GM11168 (cell line): ENCODE measurements at regions not wholly inside any gene's neighbourhood (a gene's known extent, or its start where the extent isn't known, plus 50 kb on each side); places are given as distances from the start of the nearest gene placed in this dataset.

ENCODE experiments used
- in situ Hi-C: fragments of 300-500 bp; cut with MboI; formaldehyde crosslinking; loops from one replicate; pipeline ENCODE4 v1.12.0; 2022; ENCODE audit warnings: low sequenced_read_pairs; ENCODE audit not compliant: unreplicated experiment

DNA sequence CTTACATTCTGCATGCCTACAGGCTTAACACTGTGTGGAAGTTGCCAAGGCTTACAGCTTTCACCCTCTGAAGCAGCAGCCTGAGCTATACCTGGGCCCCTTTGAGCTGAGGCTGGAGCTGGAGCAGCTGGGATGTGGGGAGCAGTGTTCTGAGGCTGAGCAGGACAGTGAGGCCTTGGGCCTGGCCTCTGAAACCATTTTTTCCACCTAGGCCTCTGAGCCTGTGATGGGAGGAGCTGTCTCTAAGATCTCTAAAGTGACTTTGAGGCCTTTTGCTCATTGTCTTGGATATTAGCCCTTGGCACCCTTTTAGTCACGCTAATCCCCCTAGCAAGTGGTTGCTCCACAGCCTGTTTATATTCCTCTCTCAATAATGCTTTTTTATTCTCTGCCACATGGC, 59.9 kb upstream of the ZBED5 start:
- in situ Hi-C loops: no loop called here

DNA sequence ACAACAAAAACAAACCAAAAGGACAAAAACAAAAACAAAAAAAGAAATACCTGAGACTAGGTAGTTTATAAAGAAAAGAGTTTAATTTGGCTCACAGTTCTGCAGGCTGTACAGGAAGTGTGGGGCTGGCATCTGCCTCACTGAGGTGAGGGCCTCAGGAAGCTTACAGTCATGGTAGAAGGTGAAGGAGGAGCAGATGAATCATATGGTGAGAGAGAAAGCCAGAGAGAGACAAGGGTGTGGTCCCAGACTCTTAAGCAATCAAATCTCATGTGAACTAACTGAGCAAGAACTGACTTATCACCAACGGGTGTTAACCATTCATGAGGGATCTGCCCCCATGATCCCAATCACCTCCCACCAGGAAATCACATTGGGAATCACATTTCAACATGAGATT, 58.8 kb upstream of the ZBED5 start:
- in situ Hi-C loops: no loop called here

DNA sequence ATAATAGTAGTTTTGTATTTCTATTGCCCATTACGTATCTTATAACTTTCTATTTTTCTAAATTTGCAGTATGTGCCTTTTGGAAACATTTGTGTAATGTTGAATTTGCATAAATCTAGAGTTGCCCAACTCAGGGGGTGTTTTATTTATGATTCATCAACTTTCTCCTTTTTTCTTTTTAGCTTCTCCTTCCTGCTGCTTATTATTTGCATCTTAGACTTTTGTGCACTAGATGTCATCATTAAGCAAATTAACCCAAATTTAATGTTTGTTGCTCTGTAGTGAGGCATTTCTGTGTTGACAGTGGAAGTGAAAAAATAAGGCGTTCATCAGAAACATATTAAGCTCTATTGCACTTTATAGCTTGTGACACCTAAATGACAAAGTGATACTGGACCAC, 56.2 kb upstream of the ZBED5 start:
- in situ Hi-C loops: no loop called here

DNA sequence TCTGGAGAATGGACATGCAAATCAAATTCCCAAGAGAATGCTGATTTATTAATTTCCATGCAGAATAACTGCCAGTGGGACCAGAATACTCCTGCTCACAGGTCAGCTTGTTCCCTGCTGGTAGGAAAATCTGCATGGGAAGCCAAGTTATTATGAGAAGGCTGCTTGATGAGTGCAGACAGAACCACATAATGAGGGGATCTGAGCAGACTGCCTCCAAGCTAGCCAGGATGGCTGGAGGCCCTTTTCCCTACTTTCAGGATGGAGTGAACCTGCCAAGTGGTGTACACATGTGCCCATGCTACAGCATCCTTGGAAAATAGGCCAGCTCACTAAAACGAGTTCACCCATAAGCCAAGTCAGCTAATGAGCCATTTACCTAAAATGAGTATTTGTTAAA, 55.2 kb upstream of the ZBED5 start:
- in situ Hi-C loops: no loop called here

DNA sequence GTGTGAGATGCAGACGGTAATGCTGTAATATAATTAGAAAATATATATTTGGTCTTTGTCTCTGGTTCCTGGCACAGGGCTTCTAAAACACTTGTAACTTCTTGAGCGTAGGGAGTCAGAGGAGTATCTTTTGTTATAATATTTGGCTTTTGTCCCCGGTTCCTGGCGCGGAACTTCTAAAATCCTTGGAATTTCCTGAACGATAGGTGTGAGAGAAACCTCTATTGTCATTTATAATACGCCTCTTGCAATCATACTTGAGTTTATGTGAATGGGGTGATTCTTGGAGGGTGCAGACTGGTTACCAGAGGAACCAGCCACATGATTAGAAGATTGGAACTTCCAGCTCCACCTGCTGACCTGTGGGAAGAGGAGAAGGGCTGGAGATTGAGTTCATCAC, 54.1 kb upstream of the ZBED5 start:
- in situ Hi-C loops: no loop called here

GRCh38 chr11:10909141-10909883, 51.5 kb upstream of the ZBED5 start:
- in situ Hi-C loops: no loop called here

- in situ Hi-C loops: no loop called here
These were observed 50.5 kb upstream of the ZBED5 start for GRCh38 chr11:10908215-10908951.
